Tongue (tissue), 1 donor: ENCODE measurements at regions not wholly inside any gene's neighbourhood (a gene's known extent, or its start where the extent isn't known, plus 50 kb on each side); places are given as distances from the start of the nearest gene placed in this dataset.

Source experiments
- DNase-seq: peaks from one replicate; pipeline ENCODE4 v3.0.0-alpha.2; 2015

DNA sequence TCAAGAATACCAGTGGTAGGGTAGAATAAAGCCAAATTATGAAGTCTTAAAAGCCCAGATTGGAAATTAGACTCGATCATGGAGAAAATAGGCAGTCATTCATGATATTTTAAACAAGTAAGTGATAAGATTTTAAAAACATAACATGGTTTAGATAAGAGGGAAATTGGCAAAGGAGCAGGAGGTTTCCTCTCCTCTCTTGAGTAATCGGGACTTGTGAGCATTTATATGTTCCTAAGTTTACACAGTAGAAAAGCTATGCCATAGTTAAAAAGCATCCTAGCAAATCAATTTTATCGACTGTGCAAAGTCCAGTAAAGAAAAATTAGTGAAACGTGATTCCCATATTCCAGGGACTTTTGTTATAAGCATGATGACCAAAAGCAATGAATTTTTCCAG, 313.2 kb downstream of the AHR start:
- no peak for DNase-seq

- no peak for DNase-seq
These were observed 315.0 kb downstream of the AHR start for GRCh38 chr7:17613338-17614041.

GRCh38 chr7:17617380-17617779, 318.9 kb downstream of the AHR start:
- DNase-seq = no peak

- DNase-seq = no peak
These were observed 319.6 kb downstream of the AHR start for GRCh38 chr7:17617857-17618651.

GRCh38 chr7:17618652-17618974, 320.2 kb downstream of the AHR start:
- DNase-seq = no peak

- no peak for DNase-seq
These were observed 320.9 kb downstream of the AHR start for GRCh38 chr7:17619196-17619818.

DNA sequence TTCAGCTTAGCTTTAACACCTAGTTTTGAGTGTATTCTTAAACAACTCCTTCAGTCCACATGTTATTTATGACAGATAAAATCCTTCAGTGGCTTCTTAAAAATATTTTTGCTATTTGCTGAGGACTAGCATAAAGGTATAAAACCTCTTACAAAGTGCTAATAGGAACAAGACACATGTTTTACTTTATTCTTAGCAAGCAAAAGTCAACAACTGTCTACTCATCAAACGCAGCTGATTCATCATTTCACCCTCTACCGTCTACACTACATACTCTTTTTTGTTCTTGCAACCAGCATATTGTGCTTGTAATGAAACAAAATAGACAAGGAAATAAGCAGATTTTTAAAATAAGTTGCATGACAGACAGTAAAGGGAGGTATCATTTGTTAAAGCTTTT, 319.7 kb downstream of the SNX13 start:
- no peak for DNase-seq

- no peak for DNase-seq
These were observed 317.8 kb downstream of the SNX13 start for GRCh38 chr7:17622451-17622850.

GRCh38 chr7:17623546-17624185, 316.6 kb downstream of the SNX13 start:
- DNase-seq = no peak

DNA sequence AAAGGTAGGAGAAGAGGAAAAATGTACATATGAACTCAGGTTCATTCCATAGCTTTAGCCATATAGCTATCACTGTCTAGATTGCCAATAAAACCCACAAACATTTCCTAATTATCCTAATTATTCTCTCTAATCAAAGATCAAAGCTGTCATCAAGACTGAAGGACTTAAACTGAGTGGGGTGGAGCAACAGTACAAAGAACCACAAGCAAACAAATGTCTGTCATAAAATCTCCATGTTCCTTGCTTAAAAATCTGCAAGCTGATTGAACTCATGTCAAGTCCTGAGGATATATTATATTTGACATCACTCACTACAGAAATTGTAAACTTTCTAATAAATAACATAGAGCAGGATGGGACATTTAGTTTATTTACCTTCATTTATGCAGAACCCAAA, 315.9 kb downstream of the SNX13 start:
- DNase-seq = no peak

- DNase-seq = no peak
These were observed 315.3 kb downstream of the SNX13 start for GRCh38 chr7:17625043-17625442.

DNA sequence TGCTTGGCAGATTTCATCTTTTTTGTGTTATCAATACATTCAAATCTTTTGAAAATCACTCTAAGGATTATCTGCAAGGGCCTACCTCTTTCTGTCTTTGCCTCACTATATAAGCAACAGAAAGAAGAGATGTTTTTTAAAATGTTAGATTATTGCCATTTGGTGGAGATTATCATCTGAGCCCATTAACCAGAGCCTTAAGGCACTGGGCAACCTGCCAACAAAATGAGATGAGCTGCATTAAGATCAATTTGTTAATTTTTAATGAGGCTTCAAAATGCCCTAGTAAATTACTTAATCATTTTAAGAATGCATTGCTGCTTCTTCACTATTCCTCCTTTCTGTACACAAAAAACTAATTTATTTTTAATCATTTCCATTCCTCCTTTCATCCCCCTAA, 314.1 kb downstream of the SNX13 start:
- no peak for DNase-seq

- no peak for DNase-seq
These were observed 309.2 kb downstream of the SNX13 start for GRCh38 chr7:17631061-17631460.

GRCh38 chr7:17632384-17632783, 307.9 kb downstream of the SNX13 start:
- no peak for DNase-seq

DNA sequence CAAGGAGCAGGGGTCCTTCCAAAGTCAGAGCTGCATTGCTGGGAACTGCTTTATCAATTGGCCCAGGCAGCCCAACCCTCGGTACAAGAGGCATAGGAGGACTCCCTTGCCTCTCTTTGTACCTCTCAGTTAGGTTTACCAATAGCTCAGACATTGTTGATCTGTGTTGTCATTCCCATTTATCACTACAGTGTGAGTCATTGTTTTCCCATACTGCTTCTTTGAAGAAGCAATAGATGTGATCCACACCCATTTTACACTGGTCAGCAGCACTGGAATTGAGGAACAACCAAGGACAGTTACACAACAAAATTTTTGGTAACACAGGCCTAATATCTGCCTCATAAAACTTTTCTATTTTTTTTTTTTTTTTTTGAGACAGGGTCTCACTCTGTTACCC, 307.2 kb downstream of the SNX13 start:
- DNase-seq = no peak

GRCh38 chr7:17638727-17639126, 301.6 kb downstream of the SNX13 start:
- DNase-seq = peak; percentile 37

DNA sequence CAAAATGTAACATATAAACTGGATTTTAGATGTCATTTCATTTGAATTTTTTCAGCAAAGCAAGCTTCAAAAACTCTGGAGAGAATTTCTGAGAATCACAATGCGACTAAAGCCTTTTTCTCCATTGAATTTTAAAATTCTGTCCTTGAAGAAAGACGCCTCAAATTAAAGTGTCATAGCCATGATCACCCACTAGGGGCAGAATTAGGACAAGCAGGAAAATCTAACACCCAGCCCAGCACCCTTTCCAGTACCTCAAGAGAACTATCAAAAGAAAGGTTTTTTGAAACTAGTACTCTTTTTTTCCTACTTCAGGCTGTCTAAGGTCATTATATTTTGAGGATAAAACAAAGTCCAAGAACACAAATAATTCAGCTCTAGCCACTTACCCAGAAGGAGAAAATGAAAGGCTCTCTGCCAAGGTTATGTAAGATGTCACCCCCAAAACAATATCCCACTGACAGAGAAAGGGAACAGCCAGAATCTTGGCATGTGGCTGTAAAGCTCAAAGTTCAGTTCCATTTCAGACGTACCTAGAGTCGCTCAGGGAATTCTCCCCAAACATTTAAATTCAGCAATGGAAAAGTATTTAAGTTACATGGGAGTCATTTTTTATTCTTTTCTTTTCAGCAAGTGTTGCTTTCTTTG, 299.4 kb downstream of the SNX13 start:
- peak; percentile 59 for DNase-seq

DNA sequence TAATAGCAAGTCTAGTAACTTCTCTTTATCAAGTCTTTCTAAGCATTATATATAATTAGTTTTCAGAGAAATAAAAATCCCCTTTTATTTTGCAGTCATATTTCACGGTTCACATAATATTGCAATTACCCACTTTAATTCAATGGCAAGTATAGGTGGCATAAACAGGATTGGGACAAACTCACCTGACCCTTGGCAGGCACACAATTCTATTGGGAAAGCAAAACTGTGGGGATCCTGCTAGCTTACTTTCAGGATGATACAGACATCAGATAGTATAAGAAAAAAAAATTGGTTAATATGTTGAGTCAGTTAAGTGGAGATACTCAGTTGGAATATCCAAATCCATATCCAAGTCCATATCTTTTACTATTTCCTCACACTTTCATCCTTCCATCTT, 294.8 kb downstream of the SNX13 start:
- no peak for DNase-seq

GRCh38 chr7:17646253-17646956, 293.9 kb downstream of the SNX13 start:
- peak; percentile 60 for DNase-seq

DNA sequence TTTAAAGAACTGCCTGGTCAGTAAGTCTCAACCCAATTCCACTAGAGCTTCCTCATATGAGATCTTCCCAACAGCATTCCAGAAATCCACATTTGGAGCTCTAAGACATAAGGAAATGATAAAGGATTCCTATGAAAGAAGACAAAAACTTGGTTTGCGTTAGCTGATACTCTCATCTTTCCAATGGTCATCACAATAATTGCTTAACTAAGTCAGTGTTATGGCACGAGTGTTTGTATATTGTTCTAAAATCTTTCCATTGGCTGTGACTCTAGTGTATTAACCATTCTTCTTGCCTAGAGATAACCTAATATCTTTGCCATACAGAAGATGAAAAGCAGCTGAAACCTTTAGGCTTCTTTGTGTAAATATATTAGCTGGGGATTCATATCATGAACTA, 289.0 kb downstream of the SNX13 start:
- peak; percentile 42 for DNase-seq

DNA sequence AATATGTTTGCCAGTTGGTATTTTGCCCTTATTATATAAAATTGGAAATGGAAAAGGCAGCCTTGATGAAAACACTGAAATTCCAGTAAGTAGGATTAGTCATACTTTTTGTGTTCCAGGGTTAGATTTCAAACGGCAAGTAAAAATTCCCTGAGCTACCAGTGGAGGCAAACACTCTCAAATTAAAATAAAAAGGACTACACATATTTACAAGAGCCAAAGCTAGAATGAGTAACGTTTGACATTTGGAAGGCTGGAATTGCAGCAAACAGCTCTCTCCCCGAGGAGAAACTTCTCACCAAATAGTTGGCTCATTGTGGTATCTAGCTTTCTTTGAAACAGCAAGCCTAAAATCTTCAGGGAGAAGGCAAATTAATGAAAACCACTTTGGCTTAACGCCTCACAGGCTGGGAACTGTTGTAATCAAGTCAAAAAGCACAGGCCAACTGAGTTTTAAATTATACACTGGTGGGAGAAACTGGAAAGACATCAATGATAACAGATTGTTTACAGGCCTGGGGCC, 288.4 kb downstream of the SNX13 start:
- DNase-seq = peak; percentile 87

DNA sequence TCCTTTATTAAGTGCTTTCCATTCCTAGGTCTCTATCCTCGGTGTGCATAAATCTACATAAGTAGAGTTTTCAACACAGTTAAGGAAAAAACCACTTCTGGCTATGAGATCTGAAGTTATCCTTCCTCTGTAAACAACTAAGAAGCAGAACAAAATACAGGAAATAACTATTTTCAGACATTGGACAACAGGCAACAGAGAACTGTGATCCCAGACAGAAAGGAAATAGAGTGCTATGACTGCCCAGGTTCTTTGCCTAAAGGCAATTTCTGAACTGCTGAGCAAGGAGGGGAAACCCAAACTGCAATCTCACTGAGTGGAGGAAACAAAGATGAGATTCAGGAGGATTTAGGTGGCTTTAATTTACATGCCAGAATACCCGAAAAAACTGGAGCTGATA, 285.4 kb downstream of the SNX13 start:
- DNase-seq = peak; percentile 27
